HG03280 (cell line): ENCODE measurements at regions not wholly inside any gene's neighbourhood (a gene's known extent, or its start where the extent isn't known, plus 50 kb on each side); places are given as distances from the start of the nearest gene placed in this dataset.

ENCODE experiments used
- ATAC-seq: cut with Tn5 transposase; IDR thresholded peaks from one replicate; pipeline ENCODE4 v1.9.1; 2021; ENCODE audit warnings: mild to moderate bottlenecking, moderate library complexity; ENCODE audit not compliant: unreplicated experiment

DNA sequence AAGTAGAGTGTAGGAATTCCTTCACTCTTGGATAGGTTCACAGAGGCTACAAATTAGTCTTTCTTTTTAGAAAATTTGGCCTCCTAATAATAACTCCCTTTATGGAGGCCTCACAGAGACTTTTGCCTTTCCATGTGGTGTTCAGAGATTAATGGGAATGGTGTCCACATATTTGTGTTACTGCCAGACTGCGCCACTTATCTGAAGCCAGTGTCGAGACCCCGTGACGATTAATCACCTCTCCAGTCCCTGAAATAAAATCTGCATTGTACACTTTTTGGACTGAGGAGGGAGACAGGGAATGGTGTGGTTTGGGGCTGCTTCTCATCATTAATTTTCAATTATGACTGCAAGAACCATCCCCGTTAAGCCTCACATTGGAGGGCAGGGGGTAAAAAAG lies 980.5 kb downstream of the FLRT2 start:
- ATAC-seq, result no peak

DNA sequence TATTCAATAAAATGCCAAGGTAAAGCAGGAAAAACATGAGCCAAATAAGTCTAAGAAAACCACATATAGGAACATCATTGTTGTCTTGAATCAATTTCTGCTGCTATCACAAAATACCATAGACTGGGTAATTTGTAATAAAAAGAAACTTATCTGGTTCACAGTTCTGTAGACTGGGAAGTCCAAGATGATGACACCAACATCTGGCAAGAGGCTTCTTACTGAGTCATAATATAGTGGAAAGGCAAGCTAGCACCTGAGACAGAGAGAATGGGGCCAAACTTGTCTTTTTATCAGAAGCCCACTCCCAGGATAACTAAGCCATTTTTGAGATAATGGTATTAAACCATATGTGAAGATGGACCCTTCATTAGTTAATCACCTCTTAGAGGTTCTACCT lies 975.9 kb downstream of the FLRT2 start:
- no peak for ATAC-seq

DNA sequence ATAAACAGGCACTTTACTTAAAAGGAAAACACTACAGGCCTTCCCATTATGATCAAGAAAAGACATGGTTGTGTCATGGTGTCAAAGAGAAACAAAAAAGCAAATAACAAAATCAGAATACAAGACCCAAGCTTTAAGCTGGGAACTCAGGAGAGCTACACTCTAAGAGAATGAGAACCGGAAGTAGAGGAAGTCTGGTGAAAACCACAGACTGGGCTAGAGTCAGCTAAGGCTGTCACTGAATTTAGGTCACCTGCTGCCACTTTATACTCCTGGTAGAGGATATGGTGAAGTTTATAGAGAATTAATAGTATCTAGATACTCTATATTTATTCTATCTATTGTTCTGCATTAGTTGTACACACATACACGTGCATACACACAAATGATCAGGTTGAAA lies 971.7 kb downstream of the FLRT2 start:
- no peak for ATAC-seq

DNA sequence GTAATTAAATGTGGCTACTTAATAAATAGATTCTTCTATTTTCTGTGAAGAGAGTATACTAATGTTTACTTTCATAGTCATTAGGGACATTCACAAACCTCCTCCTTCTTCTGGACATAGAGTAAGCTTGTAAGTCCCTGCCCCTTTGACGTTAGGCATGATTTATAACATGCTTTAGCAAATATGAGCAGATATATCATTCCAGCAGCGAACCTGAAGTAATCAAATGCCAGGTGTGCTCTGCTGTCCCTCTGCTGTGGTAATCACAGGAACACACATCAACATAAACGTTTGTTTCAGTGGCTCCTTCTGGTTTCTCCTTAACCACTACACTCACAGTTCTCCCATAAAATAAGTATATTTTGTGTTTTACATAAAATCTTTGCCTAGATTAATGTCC lies 961.8 kb downstream of the FLRT2 start:
- no peak for ATAC-seq

DNA sequence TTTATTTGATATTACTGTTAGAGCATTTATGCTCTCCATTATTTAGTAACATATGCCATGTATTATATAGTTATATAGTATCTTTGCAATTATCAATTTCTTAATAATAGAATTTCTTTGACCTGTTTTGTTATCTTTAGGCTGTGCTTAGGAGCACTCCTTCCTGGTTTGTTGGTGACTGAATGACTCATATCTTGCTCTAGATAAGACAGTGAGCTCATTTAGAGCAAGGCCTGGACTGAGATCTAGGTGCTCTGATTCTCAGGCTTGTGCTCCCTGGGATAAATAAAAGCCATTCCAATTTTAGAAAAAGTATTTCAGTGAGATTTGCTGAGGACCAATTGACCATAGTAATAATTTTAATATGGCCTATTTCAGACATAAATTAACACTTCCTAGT lies 951.2 kb downstream of the FLRT2 start:
- no peak for ATAC-seq

DNA sequence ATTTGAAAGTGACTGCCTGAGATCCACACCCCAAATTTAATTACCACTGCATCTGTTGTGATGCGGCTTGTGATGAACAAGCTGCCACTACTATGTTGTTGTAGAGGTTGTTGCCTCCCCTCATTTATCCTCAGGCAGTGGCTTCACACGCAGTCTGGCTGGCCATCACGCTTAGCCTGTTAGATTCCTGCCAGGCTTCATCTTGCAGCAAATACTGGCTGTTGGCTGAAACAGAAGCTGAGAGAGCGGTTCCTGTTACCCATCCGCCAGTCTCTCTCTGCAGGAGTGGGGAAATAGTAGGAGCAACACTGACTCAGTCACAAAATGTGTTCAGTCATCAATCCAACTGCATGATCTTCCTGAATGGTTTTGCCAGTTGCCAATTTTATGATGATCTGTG lies 934.4 kb downstream of the FLRT2 start:
- no peak for ATAC-seq

DNA sequence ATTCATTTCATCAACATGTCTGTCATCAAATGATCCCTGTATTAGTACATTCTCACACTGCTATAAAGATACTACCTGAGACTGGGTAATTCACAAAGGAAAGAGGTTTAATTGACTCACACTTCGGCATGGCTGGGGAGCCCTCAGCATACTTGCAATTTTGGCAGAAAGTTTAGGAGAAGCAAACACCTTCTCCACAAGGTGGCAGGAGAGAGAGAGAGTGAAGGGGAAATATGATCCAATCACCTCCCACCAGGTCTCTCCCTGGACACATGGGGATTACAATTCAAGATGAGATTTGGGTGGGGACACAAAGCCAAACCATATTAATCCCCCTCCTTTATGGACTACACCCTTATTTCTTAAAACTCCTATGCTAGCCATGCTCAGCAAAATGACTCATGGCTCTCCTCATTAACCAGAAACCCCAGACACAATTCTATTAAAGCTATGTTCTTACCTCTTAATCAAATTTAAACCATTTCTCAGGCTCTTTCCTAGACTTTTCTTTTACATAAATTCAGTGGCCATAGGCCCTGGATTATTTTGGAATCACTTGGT lies 932.3 kb downstream of the FLRT2 start:
- ATAC-seq, result no peak

DNA sequence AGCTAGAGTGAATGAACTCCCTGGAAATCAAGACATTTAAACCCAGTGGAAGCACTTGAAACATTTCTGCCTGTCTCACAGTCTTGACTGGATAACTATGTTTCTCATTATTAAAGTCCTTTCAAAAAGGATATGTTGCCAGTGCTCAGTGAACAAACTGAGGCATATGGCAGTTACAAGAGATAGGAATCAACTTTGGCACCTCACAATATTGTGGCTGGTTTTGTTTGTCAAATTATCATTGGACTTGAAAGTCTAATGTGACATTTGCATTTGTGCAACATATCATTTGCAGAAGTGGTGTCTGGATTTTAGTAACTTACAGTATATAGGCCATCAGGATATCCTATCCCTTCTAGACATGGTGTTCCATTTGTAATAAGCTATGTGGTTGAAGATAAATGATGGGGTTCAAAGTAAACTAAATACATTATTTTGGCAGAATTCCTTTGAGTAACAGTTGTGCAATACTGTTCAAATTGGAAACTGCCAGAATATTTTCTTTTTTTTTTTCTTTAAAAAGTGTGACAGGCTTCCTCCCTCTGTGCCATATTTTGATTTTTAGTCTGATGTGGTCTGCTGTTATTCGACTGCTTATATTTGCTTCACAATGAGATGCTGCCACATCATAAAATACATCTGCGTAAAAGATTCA lies 927.7 kb downstream of the FLRT2 start:
- no peak for ATAC-seq

DNA sequence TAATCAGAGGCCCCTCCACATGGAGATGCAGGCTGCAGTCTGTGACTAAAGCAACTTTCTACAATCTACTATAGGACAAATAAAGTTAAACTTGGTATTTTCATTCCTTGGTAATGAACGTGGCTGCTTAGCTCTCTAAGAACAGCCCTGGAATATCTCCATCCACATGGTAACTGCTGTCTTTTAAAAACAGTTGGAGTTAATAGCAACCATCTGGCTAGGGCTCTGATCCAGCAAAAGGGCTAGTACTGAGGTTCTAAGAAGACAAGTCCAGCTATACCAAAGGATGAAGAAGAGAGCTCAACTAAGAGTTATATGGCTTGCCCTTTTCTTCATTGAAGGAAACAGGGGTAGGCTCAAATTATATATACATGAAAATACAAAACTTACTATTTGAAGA lies 920.1 kb downstream of the FLRT2 start:
- ATAC-seq, result no peak

DNA sequence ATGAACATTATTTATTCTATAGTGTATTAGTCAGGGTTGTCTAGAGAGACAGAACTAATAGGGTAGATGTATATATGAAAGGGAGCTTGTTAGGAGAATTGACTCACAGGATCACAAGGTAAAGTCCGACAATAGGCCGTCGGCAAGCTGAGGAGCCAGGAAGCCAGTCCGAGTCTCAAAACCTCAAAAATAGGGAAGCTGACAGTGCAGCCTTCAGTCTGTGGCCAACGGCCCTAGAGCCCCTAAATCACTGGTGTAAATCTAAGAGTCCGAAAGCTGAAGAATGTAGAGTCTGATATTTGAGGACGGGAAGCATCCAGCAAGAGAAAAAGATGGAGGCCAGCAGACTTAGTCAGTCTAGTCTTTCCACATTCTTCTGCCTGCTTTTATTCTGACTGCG lies 912.2 kb downstream of the FLRT2 start:
- ATAC-seq, result no peak

DNA sequence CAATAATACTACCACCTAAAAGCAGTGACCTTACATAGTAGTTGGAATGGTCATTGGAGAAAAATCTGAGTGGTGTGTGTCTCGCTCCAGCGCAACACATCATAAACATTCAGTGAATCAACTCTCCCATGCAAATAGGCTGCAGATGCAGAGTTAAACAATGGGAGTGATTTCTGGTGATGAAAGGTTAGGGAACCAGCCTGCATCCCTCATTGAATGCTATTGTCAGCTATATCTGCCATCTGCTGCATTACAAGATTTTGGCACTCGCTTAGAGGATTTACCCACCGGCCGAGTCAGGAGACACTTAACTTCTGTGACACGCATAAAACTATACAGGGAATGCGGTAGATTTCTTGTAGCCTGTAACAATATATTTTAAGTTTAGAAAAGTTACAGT lies 900.9 kb downstream of the FLRT2 start:
- ATAC-seq, result no peak

DNA sequence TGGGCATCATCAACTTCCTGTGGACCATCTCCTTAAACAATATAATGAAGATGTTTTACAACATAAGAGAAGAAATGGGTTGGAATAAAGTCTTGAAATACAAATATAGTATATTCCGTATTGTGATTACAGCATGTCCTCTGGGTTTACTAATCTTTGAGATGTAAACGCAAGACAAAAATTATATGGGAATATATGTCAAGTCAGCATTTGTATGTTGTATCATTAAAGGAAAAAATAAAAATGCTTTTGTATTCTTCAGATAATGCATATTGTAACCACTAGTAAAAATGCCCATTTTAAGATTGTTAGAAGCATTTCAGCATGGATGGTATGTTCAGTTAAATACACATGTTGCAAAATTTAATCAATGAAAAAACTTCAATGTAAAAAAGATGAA lies 893.3 kb downstream of the FLRT2 start:
- ATAC-seq, result no peak

DNA sequence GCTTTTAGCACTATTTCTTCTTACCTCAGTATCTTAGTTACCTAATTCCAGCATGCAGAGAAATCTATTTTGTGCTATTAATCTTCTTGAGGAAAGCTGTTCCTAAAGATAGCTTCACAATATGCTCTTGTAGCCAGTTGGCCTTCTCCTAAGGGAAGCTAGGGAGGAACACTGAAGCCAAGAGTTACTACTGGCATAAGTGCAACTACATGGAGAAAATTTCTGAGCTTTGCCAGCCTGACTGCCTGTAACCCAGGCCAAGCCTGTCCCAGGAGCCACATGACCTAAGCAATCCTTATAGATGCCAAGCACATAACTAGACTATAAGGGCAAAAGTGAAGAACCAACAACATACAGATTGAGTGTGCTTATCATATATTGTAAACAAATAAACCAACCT lies 890.2 kb downstream of the FLRT2 start:
- no peak for ATAC-seq

DNA sequence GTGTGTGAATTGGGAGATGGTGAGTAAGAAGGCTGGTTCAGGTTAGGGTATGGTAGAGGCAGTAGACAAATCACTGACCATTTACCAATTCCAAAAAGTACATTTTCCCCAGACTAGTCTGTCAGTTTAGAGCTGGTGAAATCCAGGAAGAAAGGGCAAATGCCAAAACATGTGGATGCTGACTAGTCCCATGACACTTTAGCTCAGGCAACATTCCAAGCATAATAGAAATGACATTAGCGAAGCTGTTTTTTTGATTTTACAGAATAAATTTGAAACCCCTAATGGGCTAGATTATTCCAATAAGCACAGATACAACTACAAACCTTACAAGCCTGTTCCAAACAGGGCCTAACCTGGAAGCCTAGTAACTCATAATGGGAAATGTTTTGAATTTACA lies 884.2 kb downstream of the FLRT2 start:
- no peak for ATAC-seq

DNA sequence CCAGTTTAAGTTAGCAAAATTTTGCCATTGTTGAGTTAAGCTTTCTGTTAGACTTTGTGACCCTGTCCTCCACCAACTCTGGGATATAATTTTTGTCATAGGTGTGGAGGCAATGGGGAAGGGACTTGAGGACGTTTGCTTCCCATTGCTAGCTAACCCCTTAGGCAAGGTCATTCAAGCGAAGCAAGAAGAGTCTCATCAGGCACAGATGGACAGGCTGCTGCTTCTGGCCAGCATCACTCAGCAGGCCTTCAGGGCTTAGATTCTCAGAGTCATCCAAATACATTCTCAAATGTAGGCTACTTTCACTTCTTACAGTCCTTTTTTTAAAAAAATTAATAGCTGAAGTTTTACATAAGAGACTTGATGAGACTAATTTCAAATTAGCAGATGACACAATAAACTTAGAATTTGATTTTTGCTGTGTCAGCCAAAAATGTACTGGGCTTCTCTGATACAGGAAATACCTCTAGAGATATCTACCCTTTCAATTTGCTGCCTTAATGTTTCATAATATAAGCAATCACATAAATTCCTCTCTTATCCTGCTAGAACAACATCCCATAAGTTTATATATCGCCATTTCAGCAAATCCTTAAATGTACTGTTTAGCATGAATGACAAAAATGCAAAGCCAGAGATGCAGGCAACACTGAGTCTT lies 875.2 kb downstream of the FLRT2 start:
- no peak for ATAC-seq

DNA sequence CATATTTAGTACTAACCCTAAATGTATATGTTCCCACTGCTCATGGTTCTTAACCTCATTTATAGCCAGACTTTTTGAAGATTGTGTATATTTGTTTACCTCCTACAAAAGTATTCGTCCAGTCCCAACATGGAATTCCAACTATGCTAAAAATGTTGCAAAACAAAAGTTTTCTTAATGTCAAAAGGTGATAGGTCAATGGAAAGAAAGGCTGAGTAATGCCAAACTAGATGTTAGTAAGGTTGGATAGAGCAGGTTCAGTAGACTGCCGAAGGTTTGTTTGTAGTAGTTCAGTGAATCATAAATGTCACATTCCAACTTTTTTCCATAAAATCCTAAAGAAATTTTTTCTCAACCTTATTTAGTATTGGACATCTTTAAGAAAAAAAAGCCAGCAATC lies 874.5 kb downstream of the FLRT2 start:
- ATAC-seq, result no peak

DNA sequence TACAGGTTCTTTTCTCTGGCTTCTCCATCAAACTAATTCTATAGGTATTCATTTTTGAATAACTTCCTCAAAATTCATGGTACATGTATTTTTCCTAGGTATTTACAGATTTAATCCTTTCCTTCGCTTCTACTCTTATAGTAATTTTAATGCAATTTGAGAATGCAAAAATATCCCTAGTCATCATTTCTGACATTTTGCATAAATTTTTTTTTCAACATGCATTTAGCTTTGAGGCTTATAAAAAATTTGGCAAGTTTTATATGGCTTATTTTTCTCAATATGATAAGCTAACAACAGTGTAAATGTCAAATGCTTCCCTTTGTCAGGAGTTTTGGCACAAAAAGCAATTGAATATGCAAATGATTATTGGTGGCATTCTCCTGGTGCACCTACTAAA lies 872.6 kb downstream of the FLRT2 start:
- no peak for ATAC-seq

DNA sequence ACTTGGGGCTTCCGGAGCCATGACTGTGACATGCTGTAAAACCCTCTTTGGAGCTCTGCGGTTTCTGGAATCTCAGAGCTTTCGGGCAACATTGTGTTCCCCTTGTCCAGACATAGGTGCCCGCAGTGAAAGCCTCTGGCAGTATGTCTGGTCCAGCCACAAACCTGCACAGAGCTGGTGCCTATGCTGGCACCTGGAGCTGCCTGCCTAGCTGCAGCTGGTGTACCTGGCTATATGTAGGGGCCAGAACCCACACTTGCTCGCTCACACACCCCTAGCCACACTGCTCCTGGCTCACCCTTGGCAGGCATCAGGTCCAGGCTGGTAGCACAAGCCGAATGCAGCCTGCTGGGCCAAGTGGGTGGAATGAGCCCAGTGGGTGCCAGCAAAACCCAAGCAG lies 861.1 kb downstream of the FLRT2 start:
- ATAC-seq, result no peak

DNA sequence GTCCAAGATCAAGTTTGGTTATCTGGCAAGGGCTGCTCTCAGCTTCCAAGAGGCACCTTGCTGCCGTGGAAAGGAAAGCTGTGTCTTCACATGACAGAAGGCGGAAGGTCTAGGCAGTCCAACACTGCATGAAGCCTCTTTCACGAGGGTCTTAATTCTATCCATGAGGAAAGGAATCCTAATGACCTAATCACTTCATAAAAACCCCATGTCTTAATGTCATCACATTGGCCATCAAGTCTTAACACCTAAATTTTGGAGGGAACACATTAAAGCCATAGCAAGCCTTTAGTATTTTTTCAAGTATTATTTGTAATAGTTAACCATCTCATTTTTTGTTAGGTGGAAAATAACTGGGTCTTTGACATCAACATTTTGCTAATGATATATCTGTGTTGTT lies 858.3 kb downstream of the FLRT2 start:
- ATAC-seq, result no peak

DNA sequence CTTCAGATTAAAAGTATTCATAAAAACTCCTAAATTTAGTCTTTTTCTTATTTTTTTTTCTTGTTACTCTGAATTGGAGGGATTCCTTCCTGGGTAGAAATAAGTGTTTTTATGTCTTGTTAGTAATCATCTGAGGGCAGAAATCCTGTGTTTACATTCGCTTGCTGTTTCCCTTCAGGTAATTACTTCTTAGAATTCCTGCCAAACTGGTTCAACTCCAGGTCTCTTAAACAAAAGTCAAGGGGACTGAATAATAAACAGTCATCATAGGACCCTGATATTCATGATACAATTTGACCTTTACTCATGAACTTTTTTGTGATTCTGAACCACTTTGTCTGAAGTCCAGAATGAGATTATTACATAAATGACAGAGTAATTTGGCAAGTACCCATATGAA lies 843.9 kb downstream of the FLRT2 start:
- ATAC-seq, result no peak

DNA sequence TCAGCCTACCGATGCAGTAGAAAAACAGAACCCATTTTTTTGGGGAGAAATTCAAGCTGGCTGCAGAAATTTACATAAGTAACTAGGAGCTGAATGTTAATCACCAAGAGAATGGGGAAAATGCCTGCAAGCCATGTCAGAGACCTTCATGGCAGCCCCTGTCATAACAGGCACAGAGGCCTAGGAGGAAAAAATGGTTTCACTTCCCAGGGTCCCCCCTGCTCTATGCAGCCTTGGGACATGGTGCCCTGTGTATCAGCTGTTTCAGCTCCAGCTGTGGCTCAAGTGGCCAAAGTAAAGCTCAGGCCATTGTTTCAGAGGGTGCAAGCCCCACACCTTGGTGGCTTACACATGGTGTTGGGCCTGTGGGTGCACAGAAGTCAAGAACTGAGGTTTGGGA lies 842.5 kb downstream of the FLRT2 start:
- ATAC-seq, result no peak

DNA sequence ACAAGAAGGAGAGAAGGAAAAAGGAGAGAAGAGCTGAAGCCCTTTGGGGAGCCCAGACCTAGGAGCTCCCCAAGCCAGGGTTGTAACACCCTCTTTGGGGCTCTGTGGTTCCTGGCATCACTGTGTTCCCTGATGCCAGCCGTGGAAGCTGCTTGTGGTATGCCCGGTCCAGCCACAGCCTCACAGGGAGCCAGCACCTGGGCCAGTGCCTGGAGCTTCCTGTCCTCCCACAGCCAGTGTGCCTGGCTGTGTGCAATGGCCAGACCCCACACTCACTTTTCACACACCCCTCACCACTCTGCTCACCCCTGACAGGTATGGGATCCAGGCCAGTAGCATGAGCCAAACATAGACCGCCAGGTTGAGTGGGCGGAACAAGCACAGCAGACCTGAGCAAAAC lies 834.7 kb downstream of the FLRT2 start:
- ATAC-seq, result no peak

DNA sequence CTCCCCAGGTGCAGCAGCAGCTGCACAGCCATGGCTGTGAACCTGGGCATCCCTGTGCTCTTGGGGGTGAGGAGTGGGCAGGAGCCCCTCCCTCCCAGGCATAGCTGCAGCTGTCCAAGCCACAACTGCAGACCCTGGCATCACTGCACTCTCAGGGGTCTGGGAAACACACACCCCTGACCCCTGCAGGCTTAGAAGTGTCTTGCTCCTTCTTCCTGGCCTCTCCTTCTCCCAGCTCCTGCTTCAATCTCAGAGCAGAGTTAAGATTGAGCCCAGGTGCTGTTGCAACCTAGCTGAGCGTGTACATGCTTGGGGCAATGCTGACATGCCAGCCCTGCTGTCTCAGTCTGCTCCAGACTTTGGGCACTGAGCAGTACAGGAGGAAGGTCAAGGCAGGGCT lies 833.6 kb downstream of the FLRT2 start:
- no peak for ATAC-seq
